ENCODE measurements at regions not wholly inside any gene's neighbourhood (a gene's known extent, or its start where the extent isn't known, plus 50 kb on each side); places are given as distances from the start of the nearest gene placed in this dataset.

GRCh38 chr9:82781921-82782392 lies 281.0 kb downstream of the RASEF start (continued):
- TF ChIP-seq, protein P1, sequence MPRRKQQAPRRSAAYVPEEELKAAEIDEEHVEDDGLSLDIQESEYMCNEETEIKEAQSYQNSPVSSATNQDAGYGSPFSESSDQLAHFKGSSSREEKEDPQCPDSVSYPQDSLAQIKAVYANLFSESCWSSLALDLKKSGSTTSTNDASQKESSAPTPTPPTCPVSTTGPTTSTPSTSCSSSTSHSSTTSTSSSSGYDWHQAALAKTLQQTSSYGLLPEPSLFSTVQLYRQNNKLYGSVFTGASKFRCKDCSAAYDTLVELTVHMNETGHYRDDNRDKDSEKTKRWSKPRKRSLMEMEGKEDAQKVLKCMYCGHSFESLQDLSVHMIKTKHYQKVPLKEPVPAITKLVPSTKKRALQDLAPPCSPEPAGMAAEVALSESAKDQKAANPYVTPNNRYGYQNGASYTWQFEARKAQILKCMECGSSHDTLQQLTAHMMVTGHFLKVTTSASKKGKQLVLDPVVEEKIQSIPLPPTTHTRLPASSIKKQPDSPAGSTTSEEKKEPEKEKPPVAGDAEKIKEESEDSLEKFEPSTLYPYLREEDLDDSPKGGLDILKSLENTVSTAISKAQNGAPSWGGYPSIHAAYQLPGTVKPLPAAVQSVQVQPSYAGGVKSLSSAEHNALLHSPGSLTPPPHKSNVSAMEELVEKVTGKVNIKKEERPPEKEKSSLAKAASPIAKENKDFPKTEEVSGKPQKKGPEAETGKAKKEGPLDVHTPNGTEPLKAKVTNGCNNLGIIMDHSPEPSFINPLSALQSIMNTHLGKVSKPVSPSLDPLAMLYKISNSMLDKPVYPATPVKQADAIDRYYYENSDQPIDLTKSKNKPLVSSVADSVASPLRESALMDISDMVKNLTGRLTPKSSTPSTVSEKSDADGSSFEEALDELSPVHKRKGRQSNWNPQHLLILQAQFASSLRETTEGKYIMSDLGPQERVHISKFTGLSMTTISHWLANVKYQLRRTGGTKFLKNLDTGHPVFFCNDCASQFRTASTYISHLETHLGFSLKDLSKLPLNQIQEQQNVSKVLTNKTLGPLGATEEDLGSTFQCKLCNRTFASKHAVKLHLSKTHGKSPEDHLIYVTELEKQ (tag by site-specific recombination; IDR thresholded peaks at IDR 0.05; ENCODE audit: borderline replicate concordance), result peak; percentile 64; the same call in 1 of the 2 replicates
- TF ChIP-seq, protein P2, sequence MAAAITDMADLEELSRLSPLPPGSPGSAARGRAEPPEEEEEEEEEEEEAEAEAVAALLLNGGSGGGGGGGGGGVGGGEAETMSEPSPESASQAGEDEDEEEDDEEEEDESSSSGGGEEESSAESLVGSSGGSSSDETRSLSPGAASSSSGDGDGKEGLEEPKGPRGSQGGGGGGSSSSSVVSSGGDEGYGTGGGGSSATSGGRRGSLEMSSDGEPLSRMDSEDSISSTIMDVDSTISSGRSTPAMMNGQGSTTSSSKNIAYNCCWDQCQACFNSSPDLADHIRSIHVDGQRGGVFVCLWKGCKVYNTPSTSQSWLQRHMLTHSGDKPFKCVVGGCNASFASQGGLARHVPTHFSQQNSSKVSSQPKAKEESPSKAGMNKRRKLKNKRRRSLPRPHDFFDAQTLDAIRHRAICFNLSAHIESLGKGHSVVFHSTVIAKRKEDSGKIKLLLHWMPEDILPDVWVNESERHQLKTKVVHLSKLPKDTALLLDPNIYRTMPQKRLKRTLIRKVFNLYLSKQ (tag by site-specific recombination; IDR thresholded peaks at IDR 0.05; ENCODE audit: borderline replicate concordance), result no peak
- TF ChIP-seq KLF8 (tag by site-specific recombination; IDR thresholded peaks at IDR 0.05) (no peak), OVOL3 (tag by site-specific recombination; IDR thresholded peaks at IDR 0.05) (peak; percentile 43; the same call in 1 of the 2 replicates), ZFHX2 (tag by site-specific recombination; conservative IDR thresholded peaks at IDR 0.05) (0 out of 2 replicates have a peak, but pooled peaks have one; percentile 29), GLI4 (tag by site-specific recombination; IDR thresholded peaks at IDR 0.05) (no peak), HOXC10 (CRISPR knock-in tag; IDR thresholded peaks at IDR 0.05) (no peak), ELK4 (IDR thresholded peaks at IDR 0.05; ENCODE audit: borderline replicate concordance, low read depth, low read length) (no peak), ZNF837 (tag by site-specific recombination; IDR thresholded peaks at IDR 0.05) (no peak), ZNF571 (tag by site-specific recombination; IDR thresholded peaks at IDR 0.05) (no peak), ZNF132 (tag by site-specific recombination; IDR thresholded peaks at IDR 0.05; ENCODE audit: borderline replicate concordance) (no peak), ZNF843 (tag by site-specific recombination; IDR thresholded peaks at IDR 0.05) (peak; percentile 88), FEZF1 (tag by site-specific recombination; IDR thresholded peaks at IDR 0.05) (peak; percentile 90), ZNF600 (tag by site-specific recombination; IDR thresholded peaks at IDR 0.05) (0 out of 2 replicates have a peak, but pooled peaks have one; percentile 39), ZNF580 (tag by site-specific recombination; IDR thresholded peaks at IDR 0.05) (peak; percentile 74; the same call in 1 of the 2 replicates), ZNF529 (tag by site-specific recombination; IDR thresholded peaks at IDR 0.05; ENCODE audit: insufficient replicate concordance) (no peak), GLIS2 (tag by site-specific recombination; IDR thresholded peaks at IDR 0.05) (no peak), ZBTB20 (tag by site-specific recombination; IDR thresholded peaks at IDR 0.05) (no peak), ATF2 (tag by site-specific recombination; IDR thresholded peaks at IDR 0.05; ENCODE audit: low read depth) (peak; percentile 32; the same call in 1 of the 2 replicates), SP7 (tag by site-specific recombination; IDR thresholded peaks at IDR 0.05) (peak; percentile 97), ZNF558 (tag by site-specific recombination; IDR thresholded peaks at IDR 0.05) (0 out of 2 replicates have a peak, but pooled peaks have one; percentile 23), ZNF561 (tag by site-specific recombination; IDR thresholded peaks at IDR 0.05; ENCODE audit: borderline replicate concordance) (0 out of 2 replicates have a peak, but pooled peaks have one; percentile 80), SCRT2 (tag by site-specific recombination; IDR thresholded peaks at IDR 0.05) (peak; percentile 45)
- TF ChIP-seq, protein P3, sequence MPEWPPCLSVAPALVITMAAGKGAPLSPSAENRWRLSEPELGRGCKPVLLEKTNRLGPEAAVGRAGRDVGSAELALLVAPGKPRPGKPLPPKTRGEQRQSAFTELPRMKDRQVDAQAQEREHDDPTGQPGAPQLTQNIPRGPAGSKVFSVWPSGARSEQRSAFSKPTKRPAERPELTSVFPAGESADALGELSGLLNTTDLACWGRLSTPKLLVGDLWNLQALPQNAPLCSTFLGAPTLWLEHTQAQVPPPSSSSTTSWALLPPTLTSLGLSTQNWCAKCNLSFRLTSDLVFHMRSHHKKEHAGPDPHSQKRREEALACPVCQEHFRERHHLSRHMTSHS (tag by site-specific recombination; IDR thresholded peaks at IDR 0.05), result no peak
- TF ChIP-seq, protein P4, sequence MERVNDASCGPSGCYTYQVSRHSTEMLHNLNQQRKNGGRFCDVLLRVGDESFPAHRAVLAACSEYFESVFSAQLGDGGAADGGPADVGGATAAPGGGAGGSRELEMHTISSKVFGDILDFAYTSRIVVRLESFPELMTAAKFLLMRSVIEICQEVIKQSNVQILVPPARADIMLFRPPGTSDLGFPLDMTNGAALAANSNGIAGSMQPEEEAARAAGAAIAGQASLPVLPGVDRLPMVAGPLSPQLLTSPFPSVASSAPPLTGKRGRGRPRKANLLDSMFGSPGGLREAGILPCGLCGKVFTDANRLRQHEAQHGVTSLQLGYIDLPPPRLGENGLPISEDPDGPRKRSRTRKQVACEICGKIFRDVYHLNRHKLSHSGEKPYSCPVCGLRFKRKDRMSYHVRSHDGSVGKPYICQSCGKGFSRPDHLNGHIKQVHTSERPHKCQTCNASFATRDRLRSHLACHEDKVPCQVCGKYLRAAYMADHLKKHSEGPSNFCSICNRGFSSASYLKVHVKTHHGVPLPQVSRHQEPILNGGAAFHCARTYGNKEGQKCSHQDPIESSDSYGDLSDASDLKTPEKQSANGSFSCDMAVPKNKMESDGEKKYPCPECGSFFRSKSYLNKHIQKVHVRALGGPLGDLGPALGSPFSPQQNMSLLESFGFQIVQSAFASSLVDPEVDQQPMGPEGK (tag by site-specific recombination; IDR thresholded peaks at IDR 0.05), result no peak
- TF ChIP-seq, protein P5, sequence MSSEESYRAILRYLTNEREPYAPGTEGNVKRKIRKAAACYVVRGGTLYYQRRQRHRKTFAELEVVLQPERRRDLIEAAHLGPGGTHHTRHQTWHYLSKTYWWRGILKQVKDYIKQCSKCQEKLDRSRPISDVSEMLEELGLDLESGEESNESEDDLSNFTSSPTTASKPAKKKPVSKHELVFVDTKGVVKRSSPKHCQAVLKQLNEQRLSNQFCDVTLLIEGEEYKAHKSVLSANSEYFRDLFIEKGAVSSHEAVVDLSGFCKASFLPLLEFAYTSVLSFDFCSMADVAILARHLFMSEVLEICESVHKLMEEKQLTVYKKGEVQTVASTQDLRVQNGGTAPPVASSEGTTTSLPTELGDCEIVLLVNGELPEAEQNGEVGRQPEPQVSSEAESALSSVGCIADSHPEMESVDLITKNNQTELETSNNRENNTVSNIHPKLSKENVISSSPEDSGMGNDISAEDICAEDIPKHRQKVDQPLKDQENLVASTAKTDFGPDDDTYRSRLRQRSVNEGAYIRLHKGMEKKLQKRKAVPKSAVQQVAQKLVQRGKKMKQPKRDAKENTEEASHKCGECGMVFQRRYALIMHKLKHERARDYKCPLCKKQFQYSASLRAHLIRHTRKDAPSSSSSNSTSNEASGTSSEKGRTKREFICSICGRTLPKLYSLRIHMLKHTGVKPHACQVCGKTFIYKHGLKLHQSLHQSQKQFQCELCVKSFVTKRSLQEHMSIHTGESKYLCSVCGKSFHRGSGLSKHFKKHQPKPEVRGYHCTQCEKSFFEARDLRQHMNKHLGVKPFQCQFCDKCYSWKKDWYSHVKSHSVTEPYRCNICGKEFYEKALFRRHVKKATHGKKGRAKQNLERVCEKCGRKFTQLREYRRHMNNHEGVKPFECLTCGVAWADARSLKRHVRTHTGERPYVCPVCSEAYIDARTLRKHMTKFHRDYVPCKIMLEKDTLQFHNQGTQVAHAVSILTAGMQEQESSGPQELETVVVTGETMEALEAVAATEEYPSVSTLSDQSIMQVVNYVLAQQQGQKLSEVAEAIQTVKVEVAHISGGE (tag by site-specific recombination; conservative IDR thresholded peaks at IDR 0.05; ENCODE audit: low read depth), result no peak
